ENCODE measurements at regions not wholly inside any gene's neighbourhood (a gene's known extent, or its start where the extent isn't known, plus 50 kb on each side); places are given as distances from the start of the nearest gene placed in this dataset.

DNA sequence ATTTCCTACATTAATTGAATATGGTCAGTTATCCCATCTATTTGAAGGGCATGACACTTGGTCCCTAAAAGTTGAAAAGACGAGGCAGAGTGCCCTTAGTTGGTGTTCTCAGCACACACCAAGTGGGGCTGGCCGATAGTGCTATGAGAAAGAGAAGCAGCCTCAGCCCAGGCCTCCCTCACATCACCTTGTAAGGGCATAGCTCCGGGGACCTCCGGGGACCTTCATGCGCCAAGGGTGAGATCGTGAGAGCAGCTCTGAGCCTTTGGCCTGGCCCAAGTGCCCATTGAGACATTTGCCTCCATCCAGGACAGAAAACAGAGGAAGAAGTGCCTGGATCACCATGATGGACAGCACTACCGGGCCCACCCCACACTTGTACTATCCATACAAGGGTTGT is 244.3 kb upstream of the COPS8 start:
- no peak overlapping the region for H3K9ac ChIP-seq
- no peak overlapping the region for H3K4me2 ChIP-seq
- no peak overlapping the region for H2AFZ ChIP-seq (ENCODE audit: low read depth)
- H3K9me2 ChIP-seq, result no peaks in the 10 kb centered on the region
- 50% methylated on average over 7 of the region's 7 CpGs for WGBS (ENCODE audit: low lambda C conversion rate)
- H4K20me1 ChIP-seq (ENCODE audit: insufficient read depth), result no peaks in the 10 kb centered on the region
- H3F3A ChIP-seq (replicated peaks; ENCODE audit: insufficient read depth), result no peaks in the 10 kb centered on the region
- H3K36me3 ChIP-seq (replicated peaks in 1 of 2; ENCODE audit: control insufficient read depth in 1 of 2, insufficient read depth in 2 of 2, low read length in 1 of 2), result no peaks in the 10 kb centered on the region
- no peaks in the 10 kb centered on the region for H3K79me2 ChIP-seq (ENCODE audit: insufficient read depth)
- H3K27me3 ChIP-seq (ENCODE audit: insufficient read depth), result no peaks in the 10 kb centered on the region; the same call in 1 of the 2 replicates
- H3K4me1 ChIP-seq (ENCODE audit: control insufficient read depth in 1 of 2, insufficient read depth in 2 of 2, low read depth in 1 of 2, low read length in 1 of 2), result no peaks in the 10 kb centered on the region
- no peak overlapping the region for H3K4me3 ChIP-seq (ENCODE audit: low read depth in 2 of 2, low read length in 1 of 2)
- POLR2A ChIA-PET, result no interaction called here
- no peak overlapping the region for H3K27ac ChIP-seq (ENCODE audit: low read depth in 2 of 2, low read length in 1 of 2)
- CTCF ChIA-PET, result no interaction called here
- TF ChIP-seq TEAD4 (IDR thresholded peaks at IDR 0.05; ENCODE audit: borderline replicate concordance, insufficient read depth) (no peak), TAF1 (IDR thresholded peaks at IDR 0.05; ENCODE audit: borderline replicate concordance, low read depth, low read length) (no peak)
- H3K9me3 ChIP-seq, result no peaks in the 10 kb centered on the region
- DNase-seq, result no peak

DNA sequence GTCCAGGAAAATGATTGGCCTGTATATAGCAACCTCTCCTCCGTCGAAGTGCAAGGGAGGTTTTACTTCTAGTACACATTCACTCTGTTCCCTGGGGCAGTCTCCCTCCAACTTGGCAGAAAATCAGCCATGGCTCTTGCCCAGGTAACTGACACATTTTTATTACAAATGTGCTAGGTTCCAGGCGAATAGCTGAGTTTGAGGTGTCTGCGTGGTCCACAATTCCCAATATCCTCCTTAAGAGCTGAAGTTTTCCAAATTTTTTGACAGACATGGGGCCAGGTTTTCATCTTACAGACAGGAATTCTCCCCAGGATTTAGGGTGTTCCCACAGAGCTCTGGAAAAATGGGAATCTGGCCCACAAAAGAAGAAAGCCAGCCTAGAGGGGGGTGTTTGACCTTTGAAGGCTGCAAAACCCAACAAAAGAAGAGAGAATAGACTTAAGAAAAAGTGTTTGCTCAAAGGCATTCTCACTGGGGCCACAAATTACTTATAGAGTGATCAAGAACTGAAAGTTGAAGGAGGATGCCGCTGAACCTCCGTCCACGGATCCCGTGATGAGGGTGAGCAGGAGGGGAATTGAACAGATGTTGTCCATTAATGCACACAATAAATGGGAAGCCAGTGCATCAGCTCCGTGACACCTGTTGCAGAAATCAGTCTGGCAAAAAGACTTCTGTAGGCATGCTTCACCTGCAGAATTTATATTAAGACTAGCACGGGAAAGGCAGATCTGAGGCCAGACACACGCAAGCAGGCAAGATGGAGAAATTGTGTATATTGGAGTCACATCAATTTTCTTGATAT is 242.3 kb upstream of the COPS8 start:
- Histone ChIP-seq H3F3A (replicated peaks; ENCODE audit: insufficient read depth) (no peaks in the 10 kb centered on the region), H3K79me2 (ENCODE audit: insufficient read depth) (no peaks in the 10 kb centered on the region), H3K4me3 (ENCODE audit: low read depth in 2 of 2, low read length in 1 of 2) (no peak overlapping the region), H2AFZ (ENCODE audit: low read depth) (no peak overlapping the region), H3K27ac (ENCODE audit: low read depth in 2 of 2, low read length in 1 of 2) (no peak overlapping the region), H3K4me1 (ENCODE audit: control insufficient read depth in 1 of 2, insufficient read depth in 2 of 2, low read depth in 1 of 2, low read length in 1 of 2) (peaks cover 0 to under 1% of the 10 kb centered on the region in 2 experiments; a peak in 1 of 4 replicates), H3K9ac (no peak overlapping the region), H3K27me3 (ENCODE audit: insufficient read depth) (no peaks in the 10 kb centered on the region; the same call in 1 of the 2 replicates), H3K4me2 (no peak overlapping the region), H4K20me1 (ENCODE audit: insufficient read depth) (no peaks in the 10 kb centered on the region), H3K9me3 (no peaks in the 10 kb centered on the region), H3K36me3 (replicated peaks in 1 of 2; ENCODE audit: control insufficient read depth in 1 of 2, insufficient read depth in 2 of 2, low read length in 1 of 2) (no peaks in the 10 kb centered on the region), H3K9me2 (no peaks in the 10 kb centered on the region)
- CTCF ChIA-PET, result no interaction called here
- no peak for TF ChIP-seq POLR2AphosphoS5 (IDR thresholded peaks at IDR 0.05; ENCODE audit: low read depth, low read length)
- no peak for TF ChIP-seq YY1 (IDR thresholded peaks at IDR 0.05; ENCODE audit: low read depth)
- no peak for TF ChIP-seq RAD21 (IDR thresholded peaks at IDR 0.05; ENCODE audit: low read length)
- no peak for TF ChIP-seq JUND (IDR thresholded peaks at IDR 0.05)
- no peak for TF ChIP-seq EZH2phosphoT487 (IDR thresholded peaks at IDR 0.05; ENCODE audit: borderline replicate concordance, low read depth)
- no peak for TF ChIP-seq FOXJ3 (CRISPR knock-in tag; IDR thresholded peaks at IDR 0.05)
- TF ChIP-seq GATA2 (CRISPR knock-in tag; IDR thresholded peaks at IDR 0.05), result no peak
- TF ChIP-seq, protein P1, sequence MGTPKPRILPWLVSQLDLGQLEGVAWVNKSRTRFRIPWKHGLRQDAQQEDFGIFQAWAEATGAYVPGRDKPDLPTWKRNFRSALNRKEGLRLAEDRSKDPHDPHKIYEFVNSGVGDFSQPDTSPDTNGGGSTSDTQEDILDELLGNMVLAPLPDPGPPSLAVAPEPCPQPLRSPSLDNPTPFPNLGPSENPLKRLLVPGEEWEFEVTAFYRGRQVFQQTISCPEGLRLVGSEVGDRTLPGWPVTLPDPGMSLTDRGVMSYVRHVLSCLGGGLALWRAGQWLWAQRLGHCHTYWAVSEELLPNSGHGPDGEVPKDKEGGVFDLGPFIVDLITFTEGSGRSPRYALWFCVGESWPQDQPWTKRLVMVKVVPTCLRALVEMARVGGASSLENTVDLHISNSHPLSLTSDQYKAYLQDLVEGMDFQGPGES (IDR thresholded peaks at IDR 0.05; ENCODE audit: low read depth, low read length), result no peak
- no peak for TF ChIP-seq FOSL2 (IDR thresholded peaks at IDR 0.05; ENCODE audit: borderline replicate concordance, low read depth)
- no peak for TF ChIP-seq CHD2 (IDR thresholded peaks at IDR 0.05; ENCODE audit: low read length, partially characterized antibody)
- TF ChIP-seq NFIC (IDR thresholded peaks at IDR 0.05; ENCODE audit: borderline replicate concordance), result no peak
- no peak for TF ChIP-seq SIN3A (IDR thresholded peaks at IDR 0.05; ENCODE audit: borderline replicate concordance, low read depth, low read length)
- TF ChIP-seq EP300 (IDR thresholded peaks at IDR 0.05; ENCODE audit: borderline replicate concordance in 1 of 2, low read depth in 1 of 2, low read length in 1 of 2), result no peak
- 26% methylated on average over 11 of the region's 11 CpGs for WGBS (ENCODE audit: low lambda C conversion rate)
- POLR2A ChIA-PET, result no interaction called here
- no peak for DNase-seq
